C4-2B (cell line): ENCODE measurements at regions not wholly inside any gene's neighbourhood (a gene's known extent, or its start where the extent isn't known, plus 50 kb on each side); places are given as distances from the start of the nearest gene placed in this dataset.

Experiments
- ZFX ChIP-seq: fragments of 450-650 bp; IDR thresholded peaks from 2 replicates; pipeline ENCODE4 v1.6.1; 2017
- TF ChIP-seq, protein P1 (sequence below): fragments of 450-650 bp; conservative IDR thresholded peaks from 2 replicates; pipeline ENCODE4 v1.5.1; 2017; ENCODE audit warnings: mild to moderate bottlenecking

DNA sequence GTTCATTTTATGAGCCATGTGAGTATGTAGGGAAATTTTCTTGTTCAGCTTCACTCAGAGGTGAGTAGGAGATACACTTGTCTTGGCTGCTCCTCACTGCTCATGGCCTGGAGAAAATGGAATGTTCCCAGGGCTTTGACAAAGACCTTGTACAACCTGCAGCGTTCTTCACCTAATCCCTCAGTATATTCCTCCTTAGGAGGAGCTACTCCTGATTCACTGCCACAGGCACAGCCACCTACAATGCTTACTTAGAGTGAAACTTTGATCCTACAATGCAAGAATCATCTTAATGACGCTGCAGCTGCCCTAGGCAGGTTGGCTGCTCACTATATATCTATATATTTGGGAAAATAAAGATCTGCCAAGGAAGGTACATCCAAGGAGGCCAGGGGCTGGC lies 364.2 kb downstream of the KLF5 start:
- TF ChIP-seq, protein P1, sequence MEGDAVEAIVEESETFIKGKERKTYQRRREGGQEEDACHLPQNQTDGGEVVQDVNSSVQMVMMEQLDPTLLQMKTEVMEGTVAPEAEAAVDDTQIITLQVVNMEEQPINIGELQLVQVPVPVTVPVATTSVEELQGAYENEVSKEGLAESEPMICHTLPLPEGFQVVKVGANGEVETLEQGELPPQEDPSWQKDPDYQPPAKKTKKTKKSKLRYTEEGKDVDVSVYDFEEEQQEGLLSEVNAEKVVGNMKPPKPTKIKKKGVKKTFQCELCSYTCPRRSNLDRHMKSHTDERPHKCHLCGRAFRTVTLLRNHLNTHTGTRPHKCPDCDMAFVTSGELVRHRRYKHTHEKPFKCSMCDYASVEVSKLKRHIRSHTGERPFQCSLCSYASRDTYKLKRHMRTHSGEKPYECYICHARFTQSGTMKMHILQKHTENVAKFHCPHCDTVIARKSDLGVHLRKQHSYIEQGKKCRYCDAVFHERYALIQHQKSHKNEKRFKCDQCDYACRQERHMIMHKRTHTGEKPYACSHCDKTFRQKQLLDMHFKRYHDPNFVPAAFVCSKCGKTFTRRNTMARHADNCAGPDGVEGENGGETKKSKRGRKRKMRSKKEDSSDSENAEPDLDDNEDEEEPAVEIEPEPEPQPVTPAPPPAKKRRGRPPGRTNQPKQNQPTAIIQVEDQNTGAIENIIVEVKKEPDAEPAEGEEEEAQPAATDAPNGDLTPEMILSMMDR, result no peak
- no peak for TF ChIP-seq ZFX
